Naive thymus-derived CD4-positive, alpha-beta T cell (primary cell): ENCODE measurements at regions not wholly inside any gene's neighbourhood (a gene's known extent, or its start where the extent isn't known, plus 50 kb on each side); places are given as distances from the start of the nearest gene placed in this dataset.
"Not testable (repeated sequence)": the region's sequence is repeated elsewhere in the genome, so short reads cannot be mapped to it uniquely, and the experiment has no call there.

ENCODE experiments used
- ATAC-seq: fragments of 150-1000 bp; cut with Tn5 transposase; 2 replicates; pipeline ENCODE4 v1.10.0; 2021; ENCODE audit warnings: mild to moderate bottlenecking, moderate library complexity
- CTCF ChIA-PET: fragments of 350-600 bp; sonication (Branson Sonifier 250); formaldehyde crosslinking; loops from one replicate; lab custom pipeline; 2021; ENCODE audit warnings: antibody characterized with exemption; lab: Charles Lee
- POLR2A ChIA-PET: fragments of 350-600 bp; sonication (Branson Sonifier 250); formaldehyde crosslinking; loops from one replicate; lab custom pipeline; 2021; ENCODE audit warnings: antibody characterized with exemption, inconsistent platforms; lab: Charles Lee
- DNase-seq, 9 donors: peaks; one replicate each; pipeline versions ENCODE4 v3.0.0 to v3.0.0-alpha.2; 2020 to 2022; ENCODE audit warnings: mixed read lengths in 1 of 9
- H3K27ac ChIP-seq: one replicate; pipeline ENCODE4 v1.7.0; 2013; ENCODE audit warnings: mild to moderate bottlenecking, low read depth, low read length, moderate library complexity
- H3K27me3 ChIP-seq, 2 donors: one replicate each; pipeline ENCODE4 v1.7.0; 2013; ENCODE audit warnings: low read length in 2 of 2, mild to moderate bottlenecking in 2 of 2, moderate library complexity in 2 of 2; ENCODE audit not compliant: control insufficient read depth in 2 of 2, insufficient read depth in 2 of 2
- H3K36me3 ChIP-seq, 3 experiments: 1 replicate in 2 of 3; 2 replicates in 1 of 3; pipeline ENCODE4 v1.7.0; 2013; ENCODE audit warnings: low read length in 3 of 3, mild to moderate bottlenecking in 3 of 3, moderate library complexity in 1 of 3; ENCODE audit not compliant: insufficient read depth in 3 of 3, control insufficient read depth in 2 of 3
- H3K4me1 ChIP-seq, 2 donors: one replicate each; pipeline ENCODE4 v1.7.0; 2013; ENCODE audit warnings: low read length in 2 of 2, mild to moderate bottlenecking in 2 of 2, moderate library complexity in 1 of 2; ENCODE audit not compliant: control insufficient read depth in 2 of 2, insufficient read depth in 2 of 2
- H3K4me3 ChIP-seq: 2 replicates; pipeline ENCODE4 v1.7.0; 2013; ENCODE audit warnings: mild to moderate bottlenecking, low read length
- H3K9me3 ChIP-seq, 3 experiments: 1 replicate in 2 of 3; 2 replicates in 1 of 3; pipeline ENCODE4 v1.7.0; 2013; ENCODE audit warnings: low read length in 3 of 3; ENCODE audit not compliant: control insufficient read depth in 2 of 3
- H3K27ac Mint-ChIP-seq, 9 donors: one replicate each; pipeline ENCODE4 v1.8.0; 2020 to 2022; ENCODE audit warnings: mixed read lengths in 9 of 9, mild to moderate bottlenecking in 8 of 9, moderate library complexity in 5 of 9, inconsistent platforms in 2 of 9
- H3K27me3 Mint-ChIP-seq, 5 donors: one replicate each; pipeline ENCODE4 v1.8.0; 2021 to 2022; ENCODE audit warnings: mixed read lengths in 5 of 5, mild to moderate bottlenecking in 1 of 5
- H3K36me3 Mint-ChIP-seq, 5 donors: one replicate each; pipeline ENCODE4 v1.8.0; 2020 to 2022; ENCODE audit warnings: mixed read lengths in 5 of 5, mild to moderate bottlenecking in 3 of 5, inconsistent platforms in 1 of 5
- H3K4me1 Mint-ChIP-seq, 7 donors: one replicate each; pipeline ENCODE4 v1.8.0; 2020 to 2022; ENCODE audit warnings: mixed read lengths in 7 of 7, mild to moderate bottlenecking in 3 of 7, inconsistent platforms in 1 of 7
- H3K4me3 Mint-ChIP-seq, 10 donors: one replicate each; pipeline ENCODE4 v1.8.0; 2020 to 2022; ENCODE audit warnings: mild to moderate bottlenecking in 10 of 10, mixed read lengths in 10 of 10, moderate library complexity in 6 of 10, inconsistent platforms in 2 of 10
- H3K9me3 Mint-ChIP-seq, 11 donors: one replicate each; pipeline ENCODE4 v1.8.0; 2020 to 2022; ENCODE audit warnings: mixed read lengths in 11 of 11, mild to moderate bottlenecking in 4 of 11, inconsistent platforms in 1 of 11, moderate library complexity in 1 of 11
- intact Hi-C, 2 donors: fragments of 100-400 bp; cut with micrococcal nuclease; formaldehyde crosslinking; loops; one replicate each; pipeline ENCODE4 v1.15.1; 2023

- H3K4me3 ChIP-seq, H3K27ac Mint-ChIP-seq, H3K27me3 Mint-ChIP-seq, H3K4me1 Mint-ChIP-seq, intact Hi-C loops, H3K27ac ChIP-seq, DNase-seq, POLR2A ChIA-PET, CTCF ChIA-PET, H3K36me3 Mint-ChIP-seq, ATAC-seq, H3K4me3 Mint-ChIP-seq, H3K4me1 ChIP-seq, H3K27me3 ChIP-seq, H3K36me3 ChIP-seq, H3K9me3 ChIP-seq: not testable (repeated sequence)
- H3K9me3 Mint-ChIP-seq = peaks cover 0 to 15% (median 2%) of the 10 kb centered on the region in 11 donors
Observed at GRCh38 chr5:106776515-106776914, 894.2 kb downstream of the EFNA5 start.

DNA sequence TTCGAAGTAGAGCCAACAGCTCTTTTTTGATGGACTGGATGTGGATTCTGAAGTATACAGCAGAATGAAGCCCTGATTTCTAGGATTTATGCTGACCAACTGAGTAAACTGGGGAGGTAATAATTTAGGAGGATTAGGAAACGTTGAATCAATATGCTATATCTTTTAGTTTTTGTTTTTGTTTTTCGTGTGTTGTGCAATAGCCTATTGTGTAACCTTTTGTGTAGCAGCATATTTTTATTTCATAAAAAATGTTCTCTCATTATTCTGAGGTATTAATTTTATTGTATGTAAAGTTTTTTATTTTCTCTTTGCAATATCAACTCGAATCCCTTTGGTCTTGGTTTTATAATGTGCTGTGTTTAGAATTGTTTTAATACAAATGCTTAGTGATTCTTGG lies 902.3 kb downstream of the EFNA5 start:
- no peak overlapping the region for H3K4me3 Mint-ChIP-seq
- CTCF ChIA-PET = no interaction called here
- H3K4me1 Mint-ChIP-seq = no peaks in the 10 kb centered on the region
- no peak overlapping the region for H3K27ac Mint-ChIP-seq
- ATAC-seq (no peak), DNase-seq (no peak)
- H3K9me3 ChIP-seq = no peaks in the 10 kb centered on the region
- POLR2A ChIA-PET = no interaction called here
- intact Hi-C loops = no loop called here
- H3K9me3 Mint-ChIP-seq = peaks cover 0 to 16% (median 0%) of the 10 kb centered on the region in 11 donors
- H3K36me3 ChIP-seq = no peaks in the 10 kb centered on the region
- H3K4me1 ChIP-seq = no peaks in the 10 kb centered on the region
- no peaks in the 10 kb centered on the region for H3K27me3 ChIP-seq
- H3K27me3 Mint-ChIP-seq = no peaks in the 10 kb centered on the region
- no peaks in the 10 kb centered on the region for H3K36me3 Mint-ChIP-seq
- H3K27ac ChIP-seq = no peak overlapping the region
- no peak overlapping the region for H3K4me3 ChIP-seq

GRCh38 chr5:106766916-106767315 lies 903.8 kb downstream of the EFNA5 start:
- Histone ChIP-seq H3K36me3 (no peaks in the 10 kb centered on the region), H3K4me1 (no peaks in the 10 kb centered on the region), H3K9me3 (no peaks in the 10 kb centered on the region), H3K4me3 (no peak overlapping the region), H3K27ac (no peak overlapping the region), H3K27me3 (no peaks in the 10 kb centered on the region)
- ChIA-PET POLR2A (no interaction called here), CTCF (no interaction called here)
- no peak overlapping the region for H3K4me3 Mint-ChIP-seq
- H3K27ac Mint-ChIP-seq = no peak overlapping the region
- no peaks in the 10 kb centered on the region for H3K27me3 Mint-ChIP-seq
- intact Hi-C loops = no loop called here
- ATAC-seq = no peak
- no peaks in the 10 kb centered on the region for H3K4me1 Mint-ChIP-seq
- peaks cover 0 to 16% (median 0%) of the 10 kb centered on the region in 11 donors for H3K9me3 Mint-ChIP-seq
- no peaks in the 10 kb centered on the region for H3K36me3 Mint-ChIP-seq
- DNase-seq = no peak

- H3K27ac ChIP-seq = no peak overlapping the region
- H3K4me1 Mint-ChIP-seq = no peaks in the 10 kb centered on the region
- H3K36me3 Mint-ChIP-seq = no peaks in the 10 kb centered on the region
- no peak overlapping the region for H3K4me3 ChIP-seq
- ChIA-PET CTCF (no interaction called here), POLR2A (no interaction called here)
- H3K27me3 ChIP-seq = no peaks in the 10 kb centered on the region
- H3K27me3 Mint-ChIP-seq = no peaks in the 10 kb centered on the region
- no peak overlapping the region for H3K4me3 Mint-ChIP-seq
- H3K9me3 ChIP-seq = no peaks in the 10 kb centered on the region
- no peaks in the 10 kb centered on the region for H3K4me1 ChIP-seq
- DNase-seq (no peak), ATAC-seq (no peak)
- no peak overlapping the region for H3K27ac Mint-ChIP-seq
- H3K9me3 Mint-ChIP-seq = peaks cover 0 to 3% (median 0%) of the 10 kb centered on the region in 11 donors
- no peaks in the 10 kb centered on the region for H3K36me3 ChIP-seq
- intact Hi-C loops = no loop called here
Observed at GRCh38 chr5:106759581-106759980, 911.2 kb downstream of the EFNA5 start.

DNA sequence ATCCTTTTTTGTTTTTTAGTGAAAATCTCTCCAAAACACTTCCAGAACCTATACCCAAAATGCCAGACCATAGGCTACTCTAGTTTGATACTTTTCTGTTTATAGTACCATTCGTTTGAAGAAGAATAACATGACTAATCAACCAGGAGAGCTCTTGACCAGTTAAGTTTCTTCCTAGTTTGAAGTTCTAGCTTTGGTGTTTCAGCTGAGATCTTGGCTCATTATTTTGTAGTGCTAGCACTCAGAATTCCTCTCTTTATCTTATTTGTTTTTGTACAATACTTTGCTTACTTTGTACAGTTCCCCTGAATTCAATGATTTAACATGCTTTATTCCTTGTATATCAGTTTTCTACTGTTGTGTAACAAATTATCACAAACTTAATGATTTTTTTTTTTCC lies 911.6 kb downstream of the EFNA5 start:
- Histone ChIP-seq H3K36me3 (no peaks in the 10 kb centered on the region), H3K4me3 (no peak overlapping the region), H3K27me3 (no peaks in the 10 kb centered on the region), H3K27ac (no peak overlapping the region), H3K4me1 (no peaks in the 10 kb centered on the region), H3K9me3 (no peaks in the 10 kb centered on the region)
- H3K36me3 Mint-ChIP-seq = no peaks in the 10 kb centered on the region
- ChIA-PET POLR2A (no interaction called here), CTCF (no interaction called here)
- no peaks in the 10 kb centered on the region for H3K27me3 Mint-ChIP-seq
- peaks cover 0 to 3% (median 0%) of the 10 kb centered on the region in 11 donors for H3K9me3 Mint-ChIP-seq
- DNase-seq (no peak), ATAC-seq (no peak)
- H3K4me1 Mint-ChIP-seq = no peaks in the 10 kb centered on the region
- H3K27ac Mint-ChIP-seq = no peak overlapping the region
- H3K4me3 Mint-ChIP-seq = no peak overlapping the region
- intact Hi-C loops = no loop called here

DNA sequence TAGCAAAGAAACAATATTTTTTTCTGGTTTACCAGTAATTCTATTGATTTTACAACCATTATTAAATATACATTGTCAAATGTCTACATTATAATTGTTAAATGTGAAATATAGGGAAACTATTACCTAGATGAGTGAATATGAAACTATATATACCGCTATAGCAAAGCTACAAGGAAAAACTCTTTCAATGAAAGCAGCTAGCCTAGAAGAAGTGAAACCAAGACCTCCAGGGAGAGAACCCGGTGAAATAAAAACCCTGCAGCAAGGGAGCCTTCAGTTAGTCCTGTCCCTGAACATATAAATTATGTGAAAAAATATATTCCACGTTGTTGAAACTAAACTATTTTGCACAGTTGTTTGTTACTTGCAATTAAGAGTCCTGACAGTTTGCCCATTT lies 913.1 kb downstream of the EFNA5 start:
- ATAC-seq (no peak), DNase-seq (no peak)
- H3K27ac ChIP-seq = no peak overlapping the region
- H3K4me3 ChIP-seq = no peak overlapping the region
- Mint-ChIP-seq H3K9me3 (peaks cover 0 to 3% (median 0%) of the 10 kb centered on the region in 11 donors), H3K27ac (no peak overlapping the region), H3K27me3 (no peaks in the 10 kb centered on the region), H3K4me3 (no peak overlapping the region), H3K4me1 (no peaks in the 10 kb centered on the region), H3K36me3 (no peaks in the 10 kb centered on the region)
- ChIA-PET CTCF (no interaction called here), POLR2A (no interaction called here)
- no peaks in the 10 kb centered on the region for H3K4me1 ChIP-seq
- H3K9me3 ChIP-seq = no peaks in the 10 kb centered on the region
- intact Hi-C loops = no loop called here
- H3K36me3 ChIP-seq = no peaks in the 10 kb centered on the region
- H3K27me3 ChIP-seq = no peaks in the 10 kb centered on the region

GRCh38 chr5:106755789-106756188 lies 914.9 kb downstream of the EFNA5 start:
- POLR2A ChIA-PET = no interaction called here
- H3K4me3 Mint-ChIP-seq = no peak overlapping the region
- no peak overlapping the region for H3K4me3 ChIP-seq
- H3K27ac ChIP-seq = no peak overlapping the region
- H3K27me3 Mint-ChIP-seq = no peaks in the 10 kb centered on the region
- H3K27ac Mint-ChIP-seq = no peak overlapping the region
- intact Hi-C loops = no loop called here
- no peaks in the 10 kb centered on the region for H3K36me3 ChIP-seq
- CTCF ChIA-PET = no interaction called here
- no peaks in the 10 kb centered on the region for H3K9me3 ChIP-seq
- peaks cover 0 to 3% (median 0%) of the 10 kb centered on the region in 11 donors for H3K9me3 Mint-ChIP-seq
- H3K27me3 ChIP-seq = no peaks in the 10 kb centered on the region
- ATAC-seq = no peak
- no peaks in the 10 kb centered on the region for H3K4me1 ChIP-seq
- no peaks in the 10 kb centered on the region for H3K36me3 Mint-ChIP-seq
- DNase-seq = no peak
- H3K4me1 Mint-ChIP-seq = no peaks in the 10 kb centered on the region
